Muscle layer of duodenum (tissue), 2 donors: ENCODE measurements at regions not wholly inside any gene's neighbourhood (a gene's known extent, or its start where the extent isn't known, plus 50 kb on each side); places are given as distances from the start of the nearest gene placed in this dataset.
"Not testable (repeated sequence)": the region's sequence is repeated elsewhere in the genome, so short reads cannot be mapped to it uniquely, and the experiment has no call there.

Experiments used
- H3K27ac ChIP-seq: one replicate; pipeline ENCODE4 v1.7.0; 2013; ENCODE audit warnings: mild to moderate bottlenecking, low read length
- H3K27me3 ChIP-seq: one replicate; pipeline ENCODE4 v1.7.0; 2013; ENCODE audit warnings: low read depth, mild to moderate bottlenecking, control low read depth, low read length
- H3K36me3 ChIP-seq, 2 donors: one replicate each; pipeline ENCODE4 v1.7.0; 2013; ENCODE audit warnings: low read length in 2 of 2, control low read depth in 1 of 2, mild to moderate bottlenecking in 1 of 2; ENCODE audit not compliant: insufficient read depth in 2 of 2, control insufficient read depth in 1 of 2
- H3K4me1 ChIP-seq, 2 donors: one replicate each; pipeline ENCODE4 v1.7.0; 2013; ENCODE audit warnings: low read length in 2 of 2, mild to moderate bottlenecking in 2 of 2, control low read depth in 1 of 2, moderate library complexity in 1 of 2; ENCODE audit not compliant: insufficient read depth in 2 of 2, control insufficient read depth in 1 of 2
- H3K4me3 ChIP-seq, 2 donors: one replicate each; pipeline ENCODE4 v1.7.0; 2013; ENCODE audit warnings: low read length in 2 of 2, low read depth in 1 of 2, mild to moderate bottlenecking in 1 of 2
- H3K9me3 ChIP-seq, 2 donors: one replicate each; pipeline ENCODE4 v1.7.0; 2013; ENCODE audit warnings: low read length in 2 of 2, control low read depth in 1 of 2, mild to moderate bottlenecking in 1 of 2; ENCODE audit not compliant: control insufficient read depth in 1 of 2
- donor health status: healthy.

DNA sequence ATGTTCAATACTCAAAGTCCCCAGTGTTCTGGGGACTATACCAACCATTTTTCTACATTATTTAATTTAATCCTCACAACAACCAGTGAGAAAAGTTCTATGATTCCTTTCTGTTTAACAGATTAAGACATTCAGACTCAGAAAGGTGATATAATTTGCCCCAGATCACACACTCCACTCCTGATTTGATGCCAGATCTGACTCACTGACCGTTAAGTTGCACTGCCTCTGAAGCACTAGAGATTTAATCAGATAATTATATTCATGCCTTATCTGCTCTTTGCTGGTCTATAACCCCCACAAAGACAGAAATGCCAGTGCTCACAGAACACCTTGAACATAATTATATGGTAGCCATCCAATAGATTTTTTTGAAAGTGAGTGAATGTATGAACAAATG, 501.0 kb downstream of the IGSF11 start:
- H3K27ac ChIP-seq = no peak overlapping the region
- no peaks in the 10 kb centered on the region for H3K27me3 ChIP-seq
- H3K4me1 ChIP-seq = no peaks in the 10 kb centered on the region
- H3K9me3 ChIP-seq = no peaks in the 10 kb centered on the region
- no peak overlapping the region for H3K4me3 ChIP-seq
- no peaks in the 10 kb centered on the region for H3K36me3 ChIP-seq

DNA sequence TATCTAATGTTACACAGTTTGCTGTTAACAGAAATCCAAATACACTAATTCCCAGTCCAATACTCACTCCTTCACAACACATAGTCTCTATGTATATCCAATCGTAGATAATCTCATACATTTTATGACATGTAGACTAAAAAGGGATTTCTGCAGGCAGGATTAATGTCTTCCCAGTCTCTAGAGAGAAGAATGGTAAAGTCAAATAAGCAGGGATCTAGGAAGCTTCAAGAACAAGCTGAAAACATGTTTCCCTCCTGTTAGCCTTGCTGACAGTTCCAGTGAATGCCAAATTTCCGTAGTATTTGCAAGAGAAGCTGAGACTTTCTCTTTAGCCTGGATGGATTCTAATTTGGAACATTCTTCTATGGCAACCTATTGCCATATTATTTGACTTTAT, 500.1 kb downstream of the IGSF11 start:
- H3K9me3 ChIP-seq = no peaks in the 10 kb centered on the region
- no peak overlapping the region for H3K27ac ChIP-seq
- H3K27me3 ChIP-seq = no peaks in the 10 kb centered on the region
- no peaks in the 10 kb centered on the region for H3K36me3 ChIP-seq
- no peak overlapping the region for H3K4me3 ChIP-seq
- H3K4me1 ChIP-seq = no peaks in the 10 kb centered on the region

DNA sequence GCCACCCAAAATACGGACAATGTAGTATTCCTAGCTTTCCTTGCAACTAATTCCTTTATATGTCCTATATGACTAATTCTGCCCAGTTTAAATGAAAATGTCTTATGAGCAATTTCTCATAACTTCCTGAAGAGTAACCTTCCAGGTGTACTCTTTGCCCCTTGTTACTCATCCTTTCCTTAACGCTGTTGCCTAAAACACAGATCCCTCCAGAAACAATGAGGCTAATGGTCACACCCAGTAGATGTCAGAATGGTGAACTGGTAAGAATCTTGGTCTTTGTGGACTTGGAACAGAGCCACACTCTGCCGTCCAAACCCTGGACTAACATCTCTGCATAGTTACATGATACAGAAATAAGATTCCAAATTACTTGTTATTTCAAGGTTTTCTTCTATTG, 497.9 kb downstream of the IGSF11 start:
- no peak overlapping the region for H3K4me3 ChIP-seq
- H3K4me1 ChIP-seq = no peaks in the 10 kb centered on the region
- no peaks in the 10 kb centered on the region for H3K36me3 ChIP-seq
- no peaks in the 10 kb centered on the region for H3K9me3 ChIP-seq
- H3K27me3 ChIP-seq = no peaks in the 10 kb centered on the region
- H3K27ac ChIP-seq = no peak overlapping the region

DNA sequence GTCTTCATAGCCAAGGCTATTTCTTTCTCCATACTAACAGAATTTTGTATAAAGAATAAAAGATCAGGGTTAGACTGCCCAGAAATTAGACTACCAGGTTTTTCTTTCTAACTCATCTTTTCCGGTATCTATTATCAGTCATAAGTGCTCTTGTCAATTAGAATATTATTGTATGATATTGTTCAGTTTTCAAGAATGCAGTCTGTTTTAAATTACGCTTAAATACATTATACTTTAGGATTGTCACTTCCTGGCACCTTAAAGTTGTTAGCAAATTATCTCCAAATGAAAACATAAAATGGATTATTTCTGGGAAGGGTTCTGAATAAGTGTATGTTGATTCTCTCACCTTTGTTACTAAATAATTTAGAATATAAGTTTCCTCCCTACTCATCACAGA, 497.2 kb downstream of the IGSF11 start:
- no peaks in the 10 kb centered on the region for H3K9me3 ChIP-seq
- no peaks in the 10 kb centered on the region for H3K27me3 ChIP-seq
- no peak overlapping the region for H3K27ac ChIP-seq

DNA sequence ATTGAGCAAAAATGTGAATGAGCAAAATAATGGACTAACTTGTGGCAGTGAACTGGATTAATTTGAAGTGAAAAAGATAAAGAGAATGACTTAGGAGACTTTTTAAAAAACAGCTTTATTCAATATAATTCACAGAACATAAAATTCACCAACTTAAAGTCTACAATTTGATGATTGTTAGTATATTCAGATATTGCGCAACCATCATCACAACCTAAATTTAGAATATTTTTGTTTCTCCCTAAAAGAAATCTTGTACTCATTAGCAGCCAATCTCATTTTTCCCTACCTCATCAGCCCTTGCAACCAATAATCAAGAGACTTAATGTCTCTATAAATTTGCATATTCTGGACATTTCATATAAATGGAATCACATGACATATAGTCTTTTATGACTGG, 496.5 kb downstream of the IGSF11 start:
- Histone ChIP-seq H3K4me3 (no peak overlapping the region), H3K27ac (no peak overlapping the region), H3K36me3 (no peaks in the 10 kb centered on the region), H3K9me3 (no peaks in the 10 kb centered on the region), H3K4me1 (no peaks in the 10 kb centered on the region), H3K27me3 (no peaks in the 10 kb centered on the region)

More for the DNA sequence above, 497.2 kb downstream of the IGSF11 start:
- Histone ChIP-seq H3K4me3 (no peak overlapping the region), H3K4me1 (no peaks in the 10 kb centered on the region), H3K36me3 (no peaks in the 10 kb centered on the region)

DNA sequence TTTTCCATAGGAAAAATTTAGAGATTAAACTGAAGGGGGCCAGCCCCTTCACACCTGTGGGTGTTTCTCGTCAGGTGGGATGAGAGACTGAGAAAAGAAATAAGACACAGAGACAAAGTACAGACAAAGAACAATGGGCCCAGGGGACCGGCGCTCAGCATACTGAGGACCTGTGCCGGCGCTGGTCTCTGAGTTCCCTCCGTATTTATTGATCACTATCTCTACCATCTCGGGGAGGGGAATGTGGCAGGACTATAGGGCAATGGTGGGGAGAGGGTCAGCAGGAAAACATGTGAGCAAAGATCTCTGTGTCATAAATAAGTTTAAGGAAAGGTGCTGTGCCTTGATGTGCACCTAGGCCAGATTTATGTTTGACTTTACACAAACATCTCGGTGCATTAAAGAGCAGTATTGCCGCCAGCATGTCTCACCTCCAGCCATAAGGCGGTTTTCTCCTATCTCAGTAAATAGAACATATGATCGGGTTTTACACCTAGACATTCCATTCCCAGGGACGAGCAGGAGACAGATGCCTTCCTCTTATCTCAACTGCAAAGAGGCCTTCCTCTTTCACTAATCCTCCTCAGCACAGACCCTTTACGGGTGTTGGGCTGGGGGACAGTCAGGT, 494.7 kb downstream of the IGSF11 start:
- not testable (repeated sequence) for H3K27me3 ChIP-seq, H3K9me3 ChIP-seq, H3K36me3 ChIP-seq, H3K4me1 ChIP-seq, H3K27ac ChIP-seq, H3K4me3 ChIP-seq

DNA sequence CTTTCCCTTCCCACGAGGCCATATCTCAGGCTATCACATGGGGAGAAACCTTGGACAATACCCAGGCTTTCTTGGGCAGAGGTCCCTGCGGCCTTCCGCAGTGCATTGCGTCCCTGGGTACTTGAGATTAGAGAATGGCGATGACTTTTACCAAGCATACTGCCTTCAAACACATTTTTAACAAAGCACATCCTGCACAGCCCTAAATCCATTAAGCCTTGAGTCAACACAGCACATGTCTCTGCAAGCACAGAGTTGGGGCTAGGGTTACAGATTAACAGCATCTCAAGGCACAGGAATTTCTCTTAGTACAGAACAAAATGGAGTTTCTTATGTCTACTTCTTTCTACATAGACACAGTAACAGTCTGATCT, 494.2 kb downstream of the IGSF11 start:
- H3K9me3 ChIP-seq = not testable (repeated sequence)

DNA sequence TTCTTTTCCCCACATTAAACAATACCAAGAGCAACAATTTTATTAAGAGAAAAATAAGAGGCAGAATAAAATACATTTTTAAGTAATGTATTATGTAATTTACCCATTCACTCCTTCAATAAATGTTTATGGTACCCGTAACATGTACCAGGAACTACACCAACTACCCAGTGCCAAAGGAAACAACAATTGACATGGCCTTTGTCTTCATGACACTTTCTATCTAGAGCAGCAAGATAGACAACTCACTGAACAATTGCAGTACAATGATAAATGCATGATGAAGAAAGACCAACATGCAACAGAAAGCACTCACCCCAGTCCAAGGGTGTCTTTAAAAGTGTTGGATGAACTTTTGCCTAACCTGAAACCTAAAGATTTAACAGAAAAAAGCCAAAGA, 493.8 kb downstream of the IGSF11 start:
- no peaks in the 10 kb centered on the region for H3K9me3 ChIP-seq
- no peak overlapping the region for H3K27ac ChIP-seq
- H3K36me3 ChIP-seq = no peaks in the 10 kb centered on the region
- H3K27me3 ChIP-seq = no peaks in the 10 kb centered on the region
- H3K4me1 ChIP-seq = no peaks in the 10 kb centered on the region
- no peak overlapping the region for H3K4me3 ChIP-seq

More for the DNA sequence above, 494.2 kb downstream of the IGSF11 start:
- not testable (repeated sequence) for H3K36me3 ChIP-seq, H3K4me3 ChIP-seq, H3K4me1 ChIP-seq, H3K27me3 ChIP-seq, H3K27ac ChIP-seq

DNA sequence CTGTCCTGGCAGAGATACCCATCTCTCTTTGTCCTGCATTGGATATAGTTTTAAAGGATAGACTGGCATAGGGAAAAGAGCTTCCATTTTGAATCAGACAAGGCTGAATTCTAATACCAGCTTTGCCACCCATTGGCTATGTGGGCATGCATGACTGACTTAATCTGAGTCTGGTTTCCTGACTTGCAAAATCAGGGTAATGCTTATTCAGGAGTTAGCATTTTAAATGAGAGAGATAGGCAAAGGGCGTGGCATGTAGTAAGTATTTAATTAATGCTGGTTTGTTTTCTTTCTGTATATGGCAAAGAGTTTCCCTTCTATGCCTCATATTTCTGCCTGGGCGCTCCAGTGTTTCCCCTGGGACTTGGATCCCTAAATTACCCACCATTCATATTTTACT, 492.9 kb downstream of the IGSF11 start:
- H3K4me3 ChIP-seq = no peak overlapping the region
- H3K27ac ChIP-seq = no peak overlapping the region
- no peaks in the 10 kb centered on the region for H3K4me1 ChIP-seq
- no peaks in the 10 kb centered on the region for H3K9me3 ChIP-seq
- H3K36me3 ChIP-seq = no peaks in the 10 kb centered on the region
- no peaks in the 10 kb centered on the region for H3K27me3 ChIP-seq

DNA sequence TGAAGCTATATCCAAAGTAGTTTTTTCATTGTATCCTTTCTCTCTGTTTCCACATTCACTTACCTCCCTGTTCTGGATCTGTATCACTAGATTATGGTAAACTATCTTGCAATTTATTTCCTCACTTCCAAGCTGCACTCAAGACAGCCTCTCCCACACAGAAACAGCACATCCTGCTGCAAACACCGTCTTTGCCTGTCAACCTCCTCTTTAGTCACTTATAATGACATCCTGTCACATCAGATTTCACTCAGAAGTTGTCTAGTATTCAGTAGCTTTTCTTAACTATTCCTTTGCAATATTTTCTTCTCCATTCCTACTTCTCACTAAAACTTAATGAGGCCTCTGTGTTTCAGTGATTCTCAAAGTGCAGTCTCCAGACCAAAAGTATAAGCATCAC, 490.8 kb downstream of the IGSF11 start:
- no peaks in the 10 kb centered on the region for H3K27me3 ChIP-seq
- H3K36me3 ChIP-seq = no peaks in the 10 kb centered on the region

DNA sequence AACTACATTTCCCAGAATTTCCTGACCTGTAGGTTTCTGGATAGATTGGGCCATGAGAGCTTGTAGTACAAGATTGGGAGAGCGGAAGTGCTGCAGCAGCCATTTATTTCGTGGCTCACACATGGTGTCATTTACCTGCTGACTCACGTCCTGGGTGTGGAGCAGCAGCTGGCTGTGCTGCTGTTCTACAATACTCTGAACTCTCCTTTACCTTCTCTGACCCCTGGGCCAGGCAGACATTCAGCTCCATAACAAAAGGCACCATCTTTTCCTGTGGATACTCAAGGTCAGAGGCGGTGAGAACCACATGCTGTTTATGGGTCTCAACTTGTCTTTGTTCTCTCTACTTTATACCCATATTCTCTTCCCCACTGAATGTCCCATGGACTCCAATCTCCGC, 490.2 kb downstream of the IGSF11 start:
- no peak overlapping the region for H3K27ac ChIP-seq
- no peaks in the 10 kb centered on the region for H3K9me3 ChIP-seq
- H3K4me1 ChIP-seq = no peaks in the 10 kb centered on the region
- H3K27me3 ChIP-seq = no peaks in the 10 kb centered on the region
- H3K4me3 ChIP-seq = no peak overlapping the region
- H3K36me3 ChIP-seq = no peaks in the 10 kb centered on the region

More for the DNA sequence above, 490.8 kb downstream of the IGSF11 start:
- Histone ChIP-seq H3K4me3 (no peak overlapping the region), H3K27ac (no peak overlapping the region), H3K9me3 (no peaks in the 10 kb centered on the region), H3K4me1 (no peaks in the 10 kb centered on the region)

DNA sequence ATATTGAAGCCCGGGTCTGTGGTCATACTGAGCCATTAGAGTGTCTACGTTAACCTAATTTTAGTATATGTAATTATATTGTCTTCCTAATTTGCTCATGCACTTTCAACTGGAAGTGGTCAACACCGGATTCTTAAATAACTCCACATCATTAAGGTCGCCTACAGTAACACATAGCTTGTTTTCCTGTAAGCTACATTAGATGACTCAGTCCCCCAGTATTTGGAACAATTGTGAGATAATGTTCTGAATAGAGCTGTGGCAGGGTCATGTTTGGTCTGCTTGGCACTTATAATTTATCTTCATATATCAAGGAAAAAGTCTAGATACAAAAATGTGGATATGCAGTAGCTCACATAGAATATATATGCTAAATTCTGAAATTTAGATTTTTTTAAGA, 486.2 kb downstream of the IGSF11 start:
- no peak overlapping the region for H3K4me3 ChIP-seq
- H3K9me3 ChIP-seq = no peaks in the 10 kb centered on the region
- no peaks in the 10 kb centered on the region for H3K27me3 ChIP-seq
- no peaks in the 10 kb centered on the region for H3K36me3 ChIP-seq
- H3K27ac ChIP-seq = no peak overlapping the region
- H3K4me1 ChIP-seq = no peaks in the 10 kb centered on the region
